ENCODE measurements at regions not wholly inside any gene's neighbourhood (a gene's known extent, or its start where the extent isn't known, plus 50 kb on each side); places are given as distances from the start of the nearest gene placed in this dataset.

- no peak for TF ChIP-seq POLR2A (IDR thresholded peaks at IDR 0.05; ENCODE audit: low read depth)
- no peak for TF ChIP-seq CTCF (IDR thresholded peaks at IDR 0.05)
- no peak for TF ChIP-seq POLR2AphosphoS5 (IDR thresholded peaks at IDR 0.05)
- TF ChIP-seq EP300 (IDR thresholded peaks at IDR 0.05), result no peak
These were observed 341.0 kb upstream of the TNRC6C start for GRCh38 chr17:77617516-77617915.
